ENCODE measurements at regions not wholly inside any gene's neighbourhood (a gene's known extent, or its start where the extent isn't known, plus 50 kb on each side); places are given as distances from the start of the nearest gene placed in this dataset.

DNA sequence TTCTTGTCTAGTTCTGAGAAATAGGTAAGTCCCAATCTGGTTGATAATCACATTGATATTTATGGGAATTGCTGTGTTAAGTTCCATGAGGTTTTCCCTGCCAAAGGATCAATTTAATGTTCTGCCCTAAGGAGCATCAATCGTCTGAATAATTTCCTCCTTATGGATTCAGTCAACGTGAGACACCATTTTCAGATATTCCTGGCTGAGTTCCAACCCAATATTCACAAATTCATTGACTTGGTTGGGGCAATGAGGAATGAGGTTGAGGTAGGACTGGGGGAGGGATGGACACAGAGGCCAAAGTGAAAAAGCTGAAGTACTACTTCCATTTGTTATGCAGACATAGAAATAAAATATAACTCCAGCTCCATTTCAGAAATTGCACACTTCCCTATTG is 99.1 kb downstream of the ZNF622 start (continued):
- TF ChIP-seq TEAD4 (IDR thresholded peaks at IDR 0.05; ENCODE audit: low read depth, low read length) (no peak), EZH2 (IDR thresholded peaks at IDR 0.05; ENCODE audit: low read depth, low read length, severe bottlenecking) (no peak)
